ENCODE measurements at regions not wholly inside any gene's neighbourhood (a gene's known extent, or its start where the extent isn't known, plus 50 kb on each side); places are given as distances from the start of the nearest gene placed in this dataset.

GRCh38 chr2:7952046-7952745 is 729.7 kb upstream of the ID2 start:
- DNase-seq (no peak), ATAC-seq (no peak)
- intact Hi-C loops (cut with DNase I, micrococcal nuclease), result no loop called here
- Histone ChIP-seq H3K4me1 (ENCODE audit: low read depth) (no peaks in the 10 kb centered on the region), H3K36me3 (ENCODE audit: low read depth) (no peaks in the 10 kb centered on the region), H3K4me3 (no peak overlapping the region), H3K9me3 (no peaks in the 10 kb centered on the region)
- no peak for TF ChIP-seq CTCF (IDR thresholded peaks at IDR 0.05)

GRCh38 chr2:7953195-7953594 is 728.7 kb upstream of the ID2 start:
- intact Hi-C loops (cut with DNase I, micrococcal nuclease), result no loop called here
- ATAC-seq (no peak), DNase-seq (no peak)
- no peak overlapping the region for H3K4me3 ChIP-seq
- H3K4me1 ChIP-seq (ENCODE audit: low read depth), result no peaks in the 10 kb centered on the region
- H3K9me3 ChIP-seq, result no peaks in the 10 kb centered on the region
- H3K36me3 ChIP-seq (ENCODE audit: low read depth), result no peaks in the 10 kb centered on the region
- TF ChIP-seq CTCF (IDR thresholded peaks at IDR 0.05), result no peak

- no peak for DNase-seq
- TF ChIP-seq CTCF (IDR thresholded peaks at IDR 0.05), result no peak
- Histone ChIP-seq H3K36me3 (ENCODE audit: low read depth) (no peaks in the 10 kb centered on the region), H3K4me1 (ENCODE audit: low read depth) (no peaks in the 10 kb centered on the region), H3K9me3 (no peaks in the 10 kb centered on the region), H3K4me3 (no peak overlapping the region)
- intact Hi-C loops (cut with DNase I, micrococcal nuclease), result no loop called here
- peak; percentile 34 for ATAC-seq
Observed at GRCh38 chr2:7954234-7954633, 727.6 kb upstream of the ID2 start.

- DNase-seq, result no peak
- intact Hi-C loops (cut with DNase I, micrococcal nuclease), result no loop called here
Observed at GRCh38 chr2:7956126-7956689, 725.6 kb upstream of the ID2 start.

GRCh38 chr2:7961550-7961949 is 720.3 kb upstream of the ID2 start:
- Histone ChIP-seq H3K36me3 (ENCODE audit: low read depth) (no peaks in the 10 kb centered on the region), H3K4me1 (ENCODE audit: low read depth) (no peaks in the 10 kb centered on the region), H3K9me3 (no peaks in the 10 kb centered on the region), H3K4me3 (no peak overlapping the region)
- DNase-seq (no peak), ATAC-seq (no peak)
- intact Hi-C loops (cut with DNase I, micrococcal nuclease), result no loop called here
- no peak for TF ChIP-seq CTCF (IDR thresholded peaks at IDR 0.05)

More at GRCh38 chr2:7956126-7956689, 725.6 kb upstream of the ID2 start:
- Histone ChIP-seq H3K36me3 (ENCODE audit: low read depth) (no peaks in the 10 kb centered on the region), H3K9me3 (no peaks in the 10 kb centered on the region), H3K4me1 (ENCODE audit: low read depth) (no peaks in the 10 kb centered on the region), H3K4me3 (no peak overlapping the region)
- no peak for ATAC-seq
- no peak for TF ChIP-seq CTCF (IDR thresholded peaks at IDR 0.05)

Data from mucosa of descending colon (tissue), 3 donors.